GM12891 (cell line): ENCODE measurements at regions not wholly inside any gene's neighbourhood (a gene's known extent, or its start where the extent isn't known, plus 50 kb on each side); places are given as distances from the start of the nearest gene placed in this dataset.

Experiments used
- POLR2A ChIP-seq: IDR thresholded peaks from 2 replicates; pipeline ENCODE4 v1.6.1; 2011; ENCODE audit warnings: low read depth, low read length, control low read depth
- POLR2AphosphoS5 ChIP-seq: IDR thresholded peaks from 2 replicates; pipeline ENCODE4 v1.6.1; 2011; ENCODE audit warnings: low read depth, low read length, control low read depth
- TAF1 ChIP-seq: IDR thresholded peaks from 2 replicates; pipeline ENCODE4 v1.6.1; 2011; ENCODE audit warnings: low read depth, low read length, control low read depth

DNA sequence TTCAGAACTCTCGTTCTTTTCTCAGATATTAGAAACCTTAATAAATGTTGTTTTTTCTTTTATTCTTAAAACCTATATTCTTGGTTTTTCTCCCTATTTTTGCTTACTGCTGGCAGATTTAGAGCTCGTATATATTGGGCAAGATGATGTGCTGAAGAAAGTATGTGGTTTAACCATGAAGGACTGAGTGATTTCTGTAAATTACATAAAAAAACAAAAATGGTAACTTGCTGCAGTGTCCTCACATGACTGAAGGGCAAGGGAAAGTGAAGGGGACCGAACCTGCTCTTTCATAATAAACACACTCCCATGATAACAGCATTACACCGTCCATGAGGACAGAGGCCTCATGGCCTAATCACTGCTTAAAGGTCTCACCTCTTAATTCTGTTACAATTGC, 393.8 kb upstream of the ZNF608 start:
- TF ChIP-seq POLR2A (no peak), TAF1 (no peak), POLR2AphosphoS5 (no peak)
